ENCODE measurements at regions not wholly inside any gene's neighbourhood (a gene's known extent, or its start where the extent isn't known, plus 50 kb on each side); places are given as distances from the start of the nearest gene placed in this dataset.

GRCh38 chr6:90863043-90863442, 276.2 kb upstream of the MAP3K7 start:
- H3K27ac ChIP-seq: no peak overlapping the region
- no peak for TF ChIP-seq CTCF (conservative IDR thresholded peaks at IDR 0.05; ENCODE audit: low read depth)
- ChIA-PET CTCF (no interaction called here), POLR2A (ENCODE audit: low non-redundant PET) (no interaction called here)
- no peak for DNase-seq (ENCODE audit: low spot score)

- POLR2A ChIA-PET (ENCODE audit: low non-redundant PET): no interaction called here
- CTCF ChIA-PET: interaction anchor here (1.2 kb wide), 1 partner anchor 16 kb away, joined by 3 read pairs; no protein-coding TSS in a partner anchor
- H3K27ac ChIP-seq: no peak overlapping the region
- TF ChIP-seq CTCF (conservative IDR thresholded peaks at IDR 0.05; ENCODE audit: low read depth): peak; percentile 15; the same call in 1 of the 2 replicates
- DNase-seq (ENCODE audit: low spot score): no peak
Measured at GRCh38 chr6:90860822-90861601, 274.1 kb upstream of the MAP3K7 start.

- no peak for DNase-seq (ENCODE audit: low spot score)
- TF ChIP-seq CTCF (conservative IDR thresholded peaks at IDR 0.05; ENCODE audit: low read depth): no peak
- no peak overlapping the region for H3K27ac ChIP-seq
- CTCF ChIA-PET: interaction anchor here (0.6 to 1.2 kb wide), 4 partner anchors 10 to 120 kb away, joined by 3 to 4 read pairs (median 3); no protein-coding TSS in a partner anchor
- POLR2A ChIA-PET (ENCODE audit: low non-redundant PET): no interaction called here
Measured at GRCh38 chr6:90859612-90860011, 272.7 kb upstream of the MAP3K7 start.

- TF ChIP-seq CTCF (conservative IDR thresholded peaks at IDR 0.05; ENCODE audit: low read depth): no peak
- POLR2A ChIA-PET (ENCODE audit: low non-redundant PET): no interaction called here
- no peak overlapping the region for H3K27ac ChIP-seq
- DNase-seq (ENCODE audit: low spot score): no peak
- CTCF ChIA-PET: interaction anchor here (0.6 kb wide), 1 partner anchor 94 kb away, joined by 4 read pairs; no protein-coding TSS in a partner anchor
Measured at GRCh38 chr6:90859056-90859455, 272.2 kb upstream of the MAP3K7 start.

- POLR2A ChIA-PET (ENCODE audit: low non-redundant PET): no interaction called here
- DNase-seq (ENCODE audit: low spot score): no peak
- no peak for TF ChIP-seq CTCF (conservative IDR thresholded peaks at IDR 0.05; ENCODE audit: low read depth)
- H3K27ac ChIP-seq: no peak overlapping the region
- CTCF ChIA-PET: interaction anchor here (0.6 to 1.1 kb wide), 3 partner anchors 10 to 73 kb away, joined by 3 to 4 read pairs (median 3); no protein-coding TSS in a partner anchor
Measured at GRCh38 chr6:90849686-90850085, 262.8 kb upstream of the MAP3K7 start.

- CTCF ChIA-PET: interaction anchor here (0.7 kb wide), 1 partner anchor 30 kb away, joined by 3 read pairs; no protein-coding TSS in a partner anchor
- no peak overlapping the region for H3K27ac ChIP-seq
- 0 out of 2 replicates have a peak, but pooled peaks have one; percentile 14 for TF ChIP-seq CTCF (conservative IDR thresholded peaks at IDR 0.05; ENCODE audit: low read depth)
- peak; percentile 53 for DNase-seq (ENCODE audit: low spot score)
- POLR2A ChIA-PET (ENCODE audit: low non-redundant PET): no interaction called here
Measured at GRCh38 chr6:90846824-90847223, 260.0 kb upstream of the MAP3K7 start.
